ENCODE measurements at regions not wholly inside any gene's neighbourhood (a gene's known extent, or its start where the extent isn't known, plus 50 kb on each side); places are given as distances from the start of the nearest gene placed in this dataset.

DNA sequence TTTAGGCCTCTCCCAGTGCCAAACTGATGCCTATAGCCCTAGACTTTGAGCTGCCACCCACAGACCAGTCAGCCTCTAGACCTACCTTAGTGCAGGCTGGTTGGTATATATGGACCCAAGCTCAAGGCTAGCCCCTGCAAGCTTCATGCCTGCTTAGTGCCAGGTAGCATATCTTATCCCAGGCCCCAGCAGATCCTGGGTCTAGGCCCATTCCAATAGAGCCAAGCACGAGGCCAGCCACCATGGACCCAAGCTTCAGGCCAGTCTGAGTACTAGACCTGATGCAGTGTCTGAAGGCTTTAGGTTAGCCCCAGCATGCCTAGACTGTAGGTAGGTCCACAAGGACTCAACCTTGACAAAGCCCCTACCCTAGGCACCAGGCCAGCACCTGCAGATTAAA is 1081.7 kb downstream of the JRKL start:
- Mint-ChIP-seq H3K27me3 (ENCODE audit: insufficient read depth, low read depth) (no peaks in the 10 kb centered on the region), H3K36me3 (no peaks in the 10 kb centered on the region), H3K4me3 (no peak overlapping the region), H3K4me1 (no peaks in the 10 kb centered on the region), H3K9me3 (peaks cover 14% of the 10 kb centered on the region), H3K27ac (no peak overlapping the region)
- Histone ChIP-seq H4K20me1 (ENCODE audit: low read depth) (no peaks in the 10 kb centered on the region), H3K4me1 (no peaks in the 10 kb centered on the region), H3K79me2 (ENCODE audit: low read depth) (no peaks in the 10 kb centered on the region), H3K9me3 (ENCODE audit: low read depth) (no peaks in the 10 kb centered on the region), H3F3A (ENCODE audit: low read depth) (no peaks in the 10 kb centered on the region), H2AFZ (replicated peaks) (no peak overlapping the region), H3K9ac (no peak overlapping the region), H3K4me2 (no peak overlapping the region), H3K27me3 (no peaks in the 10 kb centered on the region), H3K27ac (no peak overlapping the region), H3K4me3 (no peak overlapping the region), H3K36me3 (no peaks in the 10 kb centered on the region)
- TF ChIP-seq, protein P1, sequence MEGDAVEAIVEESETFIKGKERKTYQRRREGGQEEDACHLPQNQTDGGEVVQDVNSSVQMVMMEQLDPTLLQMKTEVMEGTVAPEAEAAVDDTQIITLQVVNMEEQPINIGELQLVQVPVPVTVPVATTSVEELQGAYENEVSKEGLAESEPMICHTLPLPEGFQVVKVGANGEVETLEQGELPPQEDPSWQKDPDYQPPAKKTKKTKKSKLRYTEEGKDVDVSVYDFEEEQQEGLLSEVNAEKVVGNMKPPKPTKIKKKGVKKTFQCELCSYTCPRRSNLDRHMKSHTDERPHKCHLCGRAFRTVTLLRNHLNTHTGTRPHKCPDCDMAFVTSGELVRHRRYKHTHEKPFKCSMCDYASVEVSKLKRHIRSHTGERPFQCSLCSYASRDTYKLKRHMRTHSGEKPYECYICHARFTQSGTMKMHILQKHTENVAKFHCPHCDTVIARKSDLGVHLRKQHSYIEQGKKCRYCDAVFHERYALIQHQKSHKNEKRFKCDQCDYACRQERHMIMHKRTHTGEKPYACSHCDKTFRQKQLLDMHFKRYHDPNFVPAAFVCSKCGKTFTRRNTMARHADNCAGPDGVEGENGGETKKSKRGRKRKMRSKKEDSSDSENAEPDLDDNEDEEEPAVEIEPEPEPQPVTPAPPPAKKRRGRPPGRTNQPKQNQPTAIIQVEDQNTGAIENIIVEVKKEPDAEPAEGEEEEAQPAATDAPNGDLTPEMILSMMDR (IDR thresholded peaks at IDR 0.05), result no peak
- TF ChIP-seq EZH2phosphoT487 (IDR thresholded peaks at IDR 0.05) (no peak), EZH2 (IDR thresholded peaks at IDR 0.05) (no peak)
- no peak for DNase-seq (ENCODE audit: low spot score)

DNA sequence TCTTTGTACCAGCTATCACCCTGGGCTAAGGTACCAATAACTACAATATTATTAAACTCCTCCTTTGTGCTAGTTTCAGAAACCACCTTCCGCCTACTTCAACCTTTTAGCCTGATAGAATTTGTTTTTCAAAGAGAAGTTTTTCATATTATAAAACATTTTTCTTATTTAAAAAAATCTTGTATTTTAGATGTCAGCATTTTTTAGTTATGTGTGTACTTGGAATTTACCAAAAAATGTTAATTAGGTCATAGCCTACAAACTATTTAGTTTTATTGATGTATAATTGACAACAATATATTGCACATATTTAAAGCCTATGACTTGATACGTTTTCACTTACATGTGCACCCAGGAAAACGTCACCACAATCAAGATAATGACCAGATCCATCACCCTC is 1097.6 kb downstream of the JRKL start:
- H3K9me3 ChIP-seq (ENCODE audit: low read depth), result no peaks in the 10 kb centered on the region
- Mint-ChIP-seq H3K9me3 (no peaks in the 10 kb centered on the region), H3K27ac (no peak overlapping the region), H3K4me1 (no peaks in the 10 kb centered on the region), H3K27me3 (ENCODE audit: insufficient read depth, low read depth) (no peaks in the 10 kb centered on the region), H3K4me3 (no peak overlapping the region), H3K36me3 (no peaks in the 10 kb centered on the region)
- H4K20me1 ChIP-seq (ENCODE audit: low read depth), result no peaks in the 10 kb centered on the region
- no peak overlapping the region for H3K27ac ChIP-seq
- DNase-seq (ENCODE audit: low spot score), result no peak
- H2AFZ ChIP-seq (replicated peaks), result no peak overlapping the region
- no peaks in the 10 kb centered on the region for H3K79me2 ChIP-seq (ENCODE audit: low read depth)
- H3K4me1 ChIP-seq, result no peaks in the 10 kb centered on the region
- no peaks in the 10 kb centered on the region for H3K36me3 ChIP-seq
- TF ChIP-seq EZH2 (IDR thresholded peaks at IDR 0.05) (no peak), EZH2phosphoT487 (IDR thresholded peaks at IDR 0.05) (no peak)
- TF ChIP-seq, protein P1 (IDR thresholded peaks at IDR 0.05), result no peak
- H3K4me2 ChIP-seq, result no peak overlapping the region
- H3K4me3 ChIP-seq, result no peak overlapping the region
- H3K9ac ChIP-seq, result no peak overlapping the region
- no peaks in the 10 kb centered on the region for H3F3A ChIP-seq (ENCODE audit: low read depth)
- H3K27me3 ChIP-seq, result no peaks in the 10 kb centered on the region

DNA sequence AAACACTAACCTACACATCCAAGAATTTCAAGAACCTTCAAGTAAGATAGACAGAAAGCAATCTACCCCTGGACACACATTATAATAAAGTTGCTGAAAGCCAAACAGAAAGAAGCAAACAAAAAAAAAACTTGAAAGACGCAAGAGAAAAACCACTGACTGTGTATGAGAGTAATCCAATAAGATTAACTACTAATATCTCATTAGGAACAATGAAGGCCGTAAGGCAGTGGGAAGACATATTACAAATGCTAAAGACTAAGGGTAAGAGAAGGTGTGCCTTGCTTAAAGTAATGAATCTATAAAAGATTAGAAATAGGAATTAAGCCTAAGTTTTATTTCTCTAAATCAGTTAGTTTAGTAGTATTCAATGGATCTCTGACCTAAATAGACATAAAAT is 1109.1 kb downstream of the JRKL start:
- H3F3A ChIP-seq (ENCODE audit: low read depth), result no peaks in the 10 kb centered on the region
- DNase-seq (ENCODE audit: low spot score), result no peak
- peaks cover 10% of the 10 kb centered on the region for H3K9me3 Mint-ChIP-seq
- no peak overlapping the region for H3K9ac ChIP-seq
- H3K36me3 Mint-ChIP-seq, result no peaks in the 10 kb centered on the region
- no peaks in the 10 kb centered on the region for H3K79me2 ChIP-seq (ENCODE audit: low read depth)
- H3K27ac ChIP-seq, result no peak overlapping the region
- H3K36me3 ChIP-seq, result peaks cover 5% of the 10 kb centered on the region
- H3K4me3 Mint-ChIP-seq, result no peak overlapping the region
- H2AFZ ChIP-seq (replicated peaks), result no peak overlapping the region
- H3K4me1 Mint-ChIP-seq, result no peaks in the 10 kb centered on the region
- no peak overlapping the region for H3K4me3 ChIP-seq
- H3K9me3 ChIP-seq (ENCODE audit: low read depth), result no peaks in the 10 kb centered on the region
- no peaks in the 10 kb centered on the region for H3K27me3 Mint-ChIP-seq (ENCODE audit: insufficient read depth, low read depth)
- TF ChIP-seq EZH2phosphoT487 (IDR thresholded peaks at IDR 0.05) (no peak), EZH2 (IDR thresholded peaks at IDR 0.05) (no peak)
- TF ChIP-seq, protein P1 (IDR thresholded peaks at IDR 0.05), result no peak
- H3K4me1 ChIP-seq, result no peaks in the 10 kb centered on the region
- no peak overlapping the region for H3K4me2 ChIP-seq
- no peak overlapping the region for H3K27ac Mint-ChIP-seq
- no peaks in the 10 kb centered on the region for H3K27me3 ChIP-seq
- H4K20me1 ChIP-seq (ENCODE audit: low read depth), result no peaks in the 10 kb centered on the region

DNA sequence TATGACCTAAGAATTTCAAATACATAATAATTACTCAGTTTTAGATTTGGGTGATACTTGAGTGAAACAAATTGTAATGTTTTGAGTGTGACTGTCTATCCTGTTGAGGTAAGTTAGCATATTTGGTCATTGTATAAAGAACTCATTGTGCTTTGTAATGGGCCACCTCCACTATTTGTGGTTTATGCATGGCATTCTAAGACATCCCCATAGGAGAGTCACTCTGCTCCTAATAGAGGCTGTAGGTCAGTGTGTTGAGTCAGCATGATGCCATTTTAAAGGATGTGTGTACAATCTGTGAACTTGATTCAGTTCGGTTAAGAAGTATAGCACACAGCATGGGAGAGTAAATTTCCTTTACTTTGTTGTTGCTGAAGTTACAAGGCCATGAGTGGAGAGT is 1112.4 kb downstream of the JRKL start:
- Histone ChIP-seq H3K9ac (no peak overlapping the region), H3K4me3 (no peak overlapping the region), H3K9me3 (ENCODE audit: low read depth) (no peaks in the 10 kb centered on the region), H4K20me1 (ENCODE audit: low read depth) (no peaks in the 10 kb centered on the region), H3K36me3 (peaks cover 5% of the 10 kb centered on the region), H2AFZ (replicated peaks) (no peak overlapping the region), H3K27ac (no peak overlapping the region), H3K4me1 (no peaks in the 10 kb centered on the region), H3K79me2 (ENCODE audit: low read depth) (no peaks in the 10 kb centered on the region), H3K27me3 (no peaks in the 10 kb centered on the region), H3F3A (ENCODE audit: low read depth) (no peaks in the 10 kb centered on the region), H3K4me2 (no peak overlapping the region)
- TF ChIP-seq, protein P1 (IDR thresholded peaks at IDR 0.05), result no peak
- TF ChIP-seq EZH2 (IDR thresholded peaks at IDR 0.05) (no peak), EZH2phosphoT487 (IDR thresholded peaks at IDR 0.05) (no peak)
- no peak overlapping the region for H3K27ac Mint-ChIP-seq
- DNase-seq (ENCODE audit: low spot score), result no peak
- no peaks in the 10 kb centered on the region for H3K27me3 Mint-ChIP-seq (ENCODE audit: insufficient read depth, low read depth)
- no peaks in the 10 kb centered on the region for H3K36me3 Mint-ChIP-seq
- H3K4me3 Mint-ChIP-seq, result no peak overlapping the region
- peaks cover 10% of the 10 kb centered on the region for H3K9me3 Mint-ChIP-seq
- no peaks in the 10 kb centered on the region for H3K4me1 Mint-ChIP-seq
